ENCODE measurements at regions not wholly inside any gene's neighbourhood (a gene's known extent, or its start where the extent isn't known, plus 50 kb on each side); places are given as distances from the start of the nearest gene placed in this dataset.

DNA sequence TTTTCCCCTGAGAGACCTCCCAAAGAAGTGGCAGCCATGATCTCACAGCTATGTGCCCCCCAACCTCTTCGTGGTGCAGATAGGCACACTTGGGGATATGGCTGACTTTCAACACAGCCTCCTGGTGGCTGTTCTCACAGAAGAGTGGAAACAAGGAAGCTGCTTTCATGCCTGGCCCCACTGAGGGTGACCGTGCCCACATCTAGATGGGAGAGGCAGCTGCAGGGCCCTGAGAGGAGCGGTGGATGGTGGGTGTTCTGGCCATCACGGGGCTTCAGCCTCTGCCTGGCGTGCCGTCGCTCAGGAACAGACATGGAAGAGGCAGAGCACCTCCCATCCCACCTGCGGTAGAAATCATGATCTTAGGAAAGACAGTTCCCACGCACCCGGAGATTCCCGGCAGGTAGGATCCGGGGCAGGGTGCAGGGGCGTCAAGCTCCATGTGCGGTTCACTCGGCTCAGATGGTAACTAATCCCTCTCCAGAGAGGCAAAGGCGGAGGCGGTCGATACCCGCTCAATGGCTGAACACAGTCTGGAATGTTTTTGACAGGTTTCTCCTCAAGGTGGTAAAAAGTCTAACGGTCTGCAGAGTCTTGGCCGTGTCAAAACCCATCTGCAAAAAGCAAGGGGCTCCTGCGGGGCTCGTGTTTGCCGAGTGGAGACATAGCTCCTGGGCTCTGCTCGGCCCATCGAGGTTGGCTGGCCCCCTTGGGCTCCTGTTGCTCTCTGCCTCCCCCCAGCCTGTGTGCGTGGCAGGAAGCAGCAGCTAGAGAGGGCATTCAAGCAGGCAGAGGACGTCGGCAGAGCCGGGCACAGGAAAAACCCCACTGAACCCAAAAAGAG lies 225.2 kb upstream of the RTL1 start:
- Mint-ChIP-seq H3K9me3 (no peaks in the 10 kb centered on the region), H3K27me3 (peaks cover 31% of the 10 kb centered on the region), H3K4me3 (no peak overlapping the region), H3K27ac (no peak overlapping the region), H3K36me3 (ENCODE audit: low read depth) (no peaks in the 10 kb centered on the region), H3K4me1 (ENCODE audit: low read depth) (no peaks in the 10 kb centered on the region)
- DNase-seq: no peak

DNA sequence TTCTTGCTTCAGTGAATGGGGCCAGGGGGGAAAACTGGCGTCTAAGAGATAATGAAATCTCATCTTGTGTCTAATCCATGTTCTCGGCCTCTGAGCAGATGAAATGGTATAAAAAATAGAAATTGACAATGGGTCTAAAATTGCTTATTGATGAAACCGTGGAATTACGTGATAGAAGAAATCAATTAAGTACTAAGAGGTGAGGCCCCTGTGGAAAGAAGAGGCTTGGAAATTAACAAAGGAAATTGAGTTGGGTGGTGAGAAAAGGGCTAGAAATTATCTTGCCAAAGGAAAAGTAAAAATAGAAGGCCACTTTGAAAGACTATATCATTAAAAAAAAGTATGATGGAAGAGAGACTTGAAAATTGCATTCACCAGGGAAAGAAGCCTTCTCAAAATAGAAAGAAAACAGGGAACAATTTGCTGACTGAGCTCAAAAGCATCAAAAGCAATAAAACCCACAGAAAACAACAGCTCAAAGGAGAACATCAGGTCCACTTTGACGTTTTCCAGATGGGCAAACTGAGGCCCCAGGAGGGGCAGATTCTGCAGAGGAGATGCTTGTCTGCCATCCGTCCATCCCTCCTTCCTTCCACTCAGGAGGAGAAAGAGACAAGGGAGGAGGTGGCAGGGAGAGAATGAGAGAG lies 226.1 kb upstream of the RTL1 start:
- H3K27me3 Mint-ChIP-seq: peaks cover 41% of the 10 kb centered on the region
- H3K9me3 Mint-ChIP-seq: no peaks in the 10 kb centered on the region
- H3K4me1 Mint-ChIP-seq (ENCODE audit: low read depth): no peaks in the 10 kb centered on the region

DNA sequence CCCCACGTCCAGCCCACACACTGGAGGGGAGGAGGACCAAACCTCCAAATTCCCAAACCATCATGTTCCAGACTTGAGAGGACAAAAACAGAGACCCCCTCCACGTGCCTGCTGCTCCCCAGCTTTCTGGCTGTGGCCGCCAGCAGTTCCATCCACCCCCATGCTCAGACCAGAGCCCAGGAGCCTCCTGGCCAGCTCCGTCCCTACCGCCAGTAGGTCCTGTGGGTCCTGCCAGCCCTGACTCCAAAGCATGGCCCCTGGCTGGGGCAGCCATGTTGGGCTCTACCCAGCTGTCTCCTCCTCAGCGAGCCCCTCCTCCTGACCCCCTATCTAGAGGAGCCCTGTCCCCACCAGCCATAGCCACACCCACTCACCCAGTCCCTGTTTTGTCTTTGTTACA lies 227.3 kb upstream of the RTL1 start:
- Mint-ChIP-seq H3K36me3 (ENCODE audit: low read depth) (no peaks in the 10 kb centered on the region), H3K4me1 (ENCODE audit: low read depth) (no peaks in the 10 kb centered on the region), H3K27me3 (peaks cover 48% of the 10 kb centered on the region), H3K27ac (no peak overlapping the region), H3K4me3 (no peak overlapping the region), H3K9me3 (no peaks in the 10 kb centered on the region)
- DNase-seq: no peak

More for the DNA sequence above, 226.1 kb upstream of the RTL1 start:
- DNase-seq: no peak
- Mint-ChIP-seq H3K36me3 (ENCODE audit: low read depth) (no peaks in the 10 kb centered on the region), H3K27ac (no peak overlapping the region), H3K4me3 (no peak overlapping the region)

DNA sequence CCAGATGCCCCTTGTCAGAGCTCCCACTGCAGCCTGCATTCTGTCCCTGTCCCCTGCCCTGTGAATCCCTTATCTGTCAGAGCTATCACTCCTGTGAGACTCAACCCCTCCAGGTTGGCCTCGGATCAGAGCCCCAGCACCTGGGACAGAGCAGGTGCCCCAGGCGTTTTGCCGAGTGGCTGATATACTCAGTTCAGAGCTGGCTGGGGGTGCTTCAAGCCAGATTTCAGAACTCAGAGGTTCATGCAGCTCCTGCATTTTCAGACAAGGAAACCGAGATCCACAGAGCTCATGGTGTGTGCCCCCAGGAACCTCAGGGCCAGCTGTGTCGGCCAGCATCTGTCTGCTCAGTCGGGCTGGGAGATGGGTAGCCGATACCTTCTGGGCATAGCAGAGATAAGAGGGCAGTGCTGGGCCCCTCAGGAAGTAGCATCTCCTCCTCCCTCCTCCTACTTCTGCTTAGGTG lies 228.0 kb upstream of the RTL1 start:
- no peaks in the 10 kb centered on the region for H3K9me3 Mint-ChIP-seq
- H3K27me3 Mint-ChIP-seq: peaks cover 48% of the 10 kb centered on the region
- no peak for DNase-seq
- H3K36me3 Mint-ChIP-seq (ENCODE audit: low read depth): no peaks in the 10 kb centered on the region
- H3K4me3 Mint-ChIP-seq: no peak overlapping the region
- H3K27ac Mint-ChIP-seq: no peak overlapping the region
- H3K4me1 Mint-ChIP-seq (ENCODE audit: low read depth): no peaks in the 10 kb centered on the region

DNA sequence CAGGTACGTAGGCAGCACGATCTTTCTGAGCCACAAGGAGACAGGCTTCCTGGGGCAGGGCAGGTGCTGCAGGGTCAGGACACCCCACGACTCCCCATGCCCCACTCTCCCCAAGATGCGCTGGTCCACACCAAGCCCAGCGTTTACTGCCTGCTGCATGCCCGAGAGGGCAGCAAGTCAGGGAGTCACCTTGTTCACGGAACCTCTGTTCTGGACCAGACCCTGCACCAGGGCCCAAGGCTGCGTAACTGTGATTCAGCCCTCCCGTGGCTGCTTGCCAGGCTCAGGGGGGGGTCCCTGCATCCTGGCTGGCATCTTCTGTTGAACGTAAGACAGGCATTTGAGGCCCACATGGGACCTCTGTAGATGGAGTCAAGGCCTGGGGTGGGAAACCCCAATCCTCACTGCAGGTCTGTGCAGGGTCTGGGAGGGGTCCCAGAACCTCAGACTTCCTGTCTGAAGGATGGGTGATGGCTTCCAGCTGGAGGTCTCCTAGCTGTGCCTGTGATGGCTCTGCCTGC lies 228.6 kb upstream of the RTL1 start:
- DNase-seq: no peak
- no peak overlapping the region for H3K4me3 Mint-ChIP-seq
- no peak overlapping the region for H3K27ac Mint-ChIP-seq
- H3K4me1 Mint-ChIP-seq (ENCODE audit: low read depth): no peaks in the 10 kb centered on the region
- H3K9me3 Mint-ChIP-seq: no peaks in the 10 kb centered on the region
- peaks cover 48% of the 10 kb centered on the region for H3K27me3 Mint-ChIP-seq
- H3K36me3 Mint-ChIP-seq (ENCODE audit: low read depth): no peaks in the 10 kb centered on the region

DNA sequence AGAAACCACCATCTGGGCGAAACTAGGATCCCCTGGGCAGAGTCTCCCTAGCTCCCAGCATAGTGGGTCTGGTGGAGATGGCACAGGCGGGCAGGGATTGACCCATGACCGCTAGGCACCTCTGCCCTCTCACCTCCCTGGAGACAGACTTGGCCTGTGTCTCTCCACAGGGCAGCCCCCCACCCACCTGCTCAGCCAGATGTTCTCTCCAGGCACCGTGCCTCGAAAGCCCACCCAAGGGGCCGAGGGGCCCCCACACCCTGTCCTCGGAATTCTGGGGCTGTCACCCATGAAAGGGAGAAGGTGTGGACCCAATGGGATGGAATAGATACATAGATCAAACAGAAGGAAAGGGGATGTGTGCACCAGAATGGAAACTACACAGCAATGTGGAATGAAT lies 229.1 kb upstream of the RTL1 start:
- no peaks in the 10 kb centered on the region for H3K36me3 Mint-ChIP-seq (ENCODE audit: low read depth)
- H3K4me3 Mint-ChIP-seq: no peak overlapping the region
- no peak for DNase-seq
- no peaks in the 10 kb centered on the region for H3K9me3 Mint-ChIP-seq
- peaks cover 49% of the 10 kb centered on the region for H3K27me3 Mint-ChIP-seq
- H3K27ac Mint-ChIP-seq: no peak overlapping the region
- H3K4me1 Mint-ChIP-seq (ENCODE audit: low read depth): no peaks in the 10 kb centered on the region

DNA sequence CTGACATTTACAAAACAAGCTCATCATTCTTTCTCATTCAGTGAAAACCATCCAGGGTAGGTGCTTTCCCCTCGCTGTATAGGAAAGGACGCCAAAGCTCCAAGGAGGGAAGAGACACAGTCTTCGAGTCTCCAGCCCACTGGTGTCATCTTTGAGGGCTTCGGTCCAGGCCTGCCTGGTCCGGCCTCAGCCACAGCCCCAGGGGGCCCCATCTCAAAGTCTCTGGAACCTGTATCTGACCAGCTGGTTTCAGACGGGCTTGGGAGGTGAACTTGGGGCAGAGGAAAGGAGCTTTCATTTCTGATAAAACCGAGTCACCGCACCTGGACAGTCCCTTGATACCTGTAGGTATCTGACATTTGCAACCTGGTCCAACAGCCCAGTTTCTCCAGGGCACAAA lies 229.5 kb upstream of the RTL1 start:
- Mint-ChIP-seq H3K27me3 (peaks cover 47% of the 10 kb centered on the region), H3K4me1 (ENCODE audit: low read depth) (no peaks in the 10 kb centered on the region), H3K36me3 (ENCODE audit: low read depth) (no peaks in the 10 kb centered on the region), H3K27ac (no peak overlapping the region), H3K4me3 (no peak overlapping the region), H3K9me3 (no peaks in the 10 kb centered on the region)
- DNase-seq: no peak

DNA sequence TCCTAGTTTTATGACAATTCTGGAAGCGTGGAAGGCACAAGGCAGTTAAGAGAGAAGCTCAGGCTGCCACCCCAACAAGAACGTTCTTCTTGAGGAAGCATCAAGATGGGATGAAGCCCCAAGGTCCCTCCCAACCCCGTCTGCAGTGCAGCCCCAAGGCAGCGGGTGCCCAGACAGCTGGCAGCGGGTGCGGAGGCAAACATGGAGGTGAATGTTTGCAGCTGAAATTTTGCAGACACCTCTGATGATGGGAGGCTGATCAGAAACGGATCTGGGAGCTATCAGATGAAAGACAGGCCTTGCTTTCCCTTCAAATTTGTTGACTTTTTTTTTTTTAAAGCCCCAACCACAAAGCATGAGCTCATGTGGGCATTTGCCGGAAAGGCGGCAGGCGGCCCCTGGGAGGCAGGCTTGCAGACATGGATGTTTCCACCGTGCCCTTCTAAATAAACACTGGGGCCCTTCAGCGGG lies 230.7 kb upstream of the RTL1 start:
- Mint-ChIP-seq H3K27me3 (peaks cover 44% of the 10 kb centered on the region), H3K4me1 (ENCODE audit: low read depth) (no peaks in the 10 kb centered on the region), H3K4me3 (no peak overlapping the region), H3K27ac (no peak overlapping the region), H3K9me3 (no peaks in the 10 kb centered on the region), H3K36me3 (ENCODE audit: low read depth) (no peaks in the 10 kb centered on the region)
- no peak for DNase-seq

DNA sequence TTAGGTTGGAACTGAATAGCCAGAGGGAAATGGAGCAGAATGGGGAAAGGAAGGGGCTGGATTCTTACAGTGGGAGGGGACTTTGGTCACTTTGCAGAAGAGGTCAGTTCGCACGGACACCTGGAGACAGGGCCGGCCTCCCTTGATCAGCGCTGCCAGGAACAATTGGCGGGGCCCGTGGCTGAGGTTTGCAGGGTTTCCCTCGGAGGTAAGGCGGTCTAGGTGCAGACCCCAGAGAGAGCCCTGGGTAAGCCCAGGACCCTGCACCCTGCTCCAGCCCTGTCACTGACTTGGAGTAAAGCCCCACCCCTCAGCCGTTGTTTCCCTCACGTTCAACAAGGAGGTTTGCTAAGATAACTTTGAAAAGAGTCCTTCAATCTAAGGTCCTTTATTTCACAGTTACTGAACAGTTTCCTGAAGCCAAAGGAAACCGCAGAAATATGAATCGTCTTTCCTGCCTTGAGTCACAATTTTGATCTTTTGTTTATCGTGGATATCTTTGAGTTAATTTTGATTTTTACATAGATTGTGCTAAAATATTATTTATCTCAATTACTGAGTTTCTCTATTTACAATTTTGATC lies 231.4 kb upstream of the RTL1 start:
- no peak for DNase-seq
- Mint-ChIP-seq H3K36me3 (ENCODE audit: low read depth) (no peaks in the 10 kb centered on the region), H3K4me3 (no peak overlapping the region), H3K27ac (no peak overlapping the region), H3K9me3 (no peaks in the 10 kb centered on the region), H3K27me3 (peaks cover 38% of the 10 kb centered on the region), H3K4me1 (ENCODE audit: low read depth) (no peaks in the 10 kb centered on the region)

DNA sequence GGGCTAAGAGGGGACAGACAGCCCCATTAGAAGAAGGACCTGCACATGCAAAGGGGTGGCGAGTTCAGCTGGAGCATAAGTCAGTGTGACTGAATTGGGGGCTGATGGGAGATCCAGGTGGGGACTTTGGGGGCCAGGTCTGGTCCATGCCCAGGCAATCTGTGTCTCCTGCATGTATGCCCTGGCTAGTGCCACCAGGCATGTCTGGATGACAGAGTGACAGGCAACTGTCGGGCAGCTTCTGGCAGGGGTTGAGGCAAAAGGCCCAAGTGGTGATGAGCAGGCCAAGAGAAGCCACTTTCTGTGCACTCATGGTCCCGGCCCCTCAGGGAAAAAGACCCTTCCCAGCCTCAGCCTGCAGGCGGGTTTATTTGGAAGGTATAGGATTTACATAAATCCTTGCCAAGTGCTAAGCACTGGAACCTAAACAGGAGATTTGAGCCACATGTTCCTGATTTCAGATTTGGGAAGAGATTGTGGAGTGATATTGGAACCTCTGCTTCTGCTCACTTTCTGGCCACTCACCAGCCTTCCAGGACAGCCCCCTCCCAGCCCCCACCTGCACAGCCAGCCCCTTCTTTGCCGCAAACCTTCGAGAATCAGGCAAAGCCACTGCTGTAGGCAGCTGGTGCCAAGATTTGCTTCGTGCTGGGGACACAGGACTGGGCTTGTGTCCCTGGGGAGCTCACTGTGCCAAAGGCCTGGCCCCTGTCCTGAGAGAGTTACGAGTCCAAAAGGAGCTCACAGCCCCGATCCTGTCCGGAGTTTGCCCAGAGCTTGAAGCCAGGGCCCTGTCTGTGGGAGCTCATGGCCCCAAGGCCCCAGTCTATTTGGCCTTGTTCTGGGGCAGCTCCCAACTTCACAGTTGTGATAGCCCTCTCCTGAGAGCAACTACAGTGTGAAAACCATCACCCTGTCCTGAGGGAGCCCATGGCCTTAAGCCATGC lies 232.5 kb upstream of the RTL1 start:
- DNase-seq: no peak
- Mint-ChIP-seq H3K27ac (no peak overlapping the region), H3K27me3 (peaks cover 30% of the 10 kb centered on the region), H3K36me3 (ENCODE audit: low read depth) (no peaks in the 10 kb centered on the region), H3K9me3 (peaks cover 7% of the 10 kb centered on the region), H3K4me3 (no peak overlapping the region), H3K4me1 (ENCODE audit: low read depth) (no peaks in the 10 kb centered on the region)

DNA sequence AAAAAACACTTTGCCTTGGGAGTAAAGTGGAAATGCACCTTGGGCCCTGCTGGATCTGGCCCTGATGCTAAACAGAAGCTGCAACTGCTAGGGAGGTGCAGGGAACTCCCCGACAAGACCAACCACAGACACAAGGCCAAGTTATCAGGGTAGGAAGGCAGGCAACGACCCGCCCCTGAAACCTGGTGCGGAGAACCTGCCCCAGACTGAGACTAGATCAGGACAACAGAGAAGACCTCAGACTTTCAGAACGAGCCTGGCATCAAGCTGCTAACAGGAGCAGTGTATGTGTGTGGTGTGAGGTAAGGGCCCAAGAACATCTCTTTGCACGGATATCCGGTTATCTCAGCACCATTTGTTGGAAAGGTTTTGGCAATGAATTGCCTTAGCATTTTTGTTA lies 233.7 kb upstream of the RTL1 start:
- H3K9me3 Mint-ChIP-seq: peaks cover 17% of the 10 kb centered on the region
- no peak for DNase-seq
- no peak overlapping the region for H3K27ac Mint-ChIP-seq
- H3K27me3 Mint-ChIP-seq: peaks cover 25% of the 10 kb centered on the region
- H3K4me3 Mint-ChIP-seq: no peak overlapping the region
- no peaks in the 10 kb centered on the region for H3K4me1 Mint-ChIP-seq (ENCODE audit: low read depth)
- H3K36me3 Mint-ChIP-seq (ENCODE audit: low read depth): no peaks in the 10 kb centered on the region

DNA sequence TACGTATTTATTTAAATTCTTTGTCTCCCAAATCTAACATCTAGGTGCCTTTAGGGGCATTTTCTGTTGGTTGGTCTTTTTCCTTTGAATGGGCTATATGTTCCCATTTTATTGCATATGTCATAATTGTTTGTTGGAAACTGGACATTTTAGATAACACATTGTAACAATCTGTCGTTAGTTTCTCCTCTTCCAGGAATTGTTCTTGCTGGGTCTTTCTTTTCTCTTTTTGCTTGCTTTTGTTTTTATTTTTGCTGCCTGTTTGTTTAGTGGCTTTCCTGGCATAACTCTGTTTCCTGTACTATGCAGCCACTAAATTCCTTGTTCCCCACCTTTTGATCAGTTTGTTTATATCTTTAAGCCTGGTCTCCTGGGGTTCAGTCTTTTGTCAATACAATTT lies 244.3 kb upstream of the RTL1 start:
- Mint-ChIP-seq H3K27ac (no peak overlapping the region), H3K4me1 (ENCODE audit: low read depth) (no peaks in the 10 kb centered on the region), H3K36me3 (ENCODE audit: low read depth) (no peaks in the 10 kb centered on the region), H3K27me3 (peaks cover 29% of the 10 kb centered on the region), H3K9me3 (peaks cover 21% of the 10 kb centered on the region), H3K4me3 (no peak overlapping the region)
- DNase-seq: no peak

DNA sequence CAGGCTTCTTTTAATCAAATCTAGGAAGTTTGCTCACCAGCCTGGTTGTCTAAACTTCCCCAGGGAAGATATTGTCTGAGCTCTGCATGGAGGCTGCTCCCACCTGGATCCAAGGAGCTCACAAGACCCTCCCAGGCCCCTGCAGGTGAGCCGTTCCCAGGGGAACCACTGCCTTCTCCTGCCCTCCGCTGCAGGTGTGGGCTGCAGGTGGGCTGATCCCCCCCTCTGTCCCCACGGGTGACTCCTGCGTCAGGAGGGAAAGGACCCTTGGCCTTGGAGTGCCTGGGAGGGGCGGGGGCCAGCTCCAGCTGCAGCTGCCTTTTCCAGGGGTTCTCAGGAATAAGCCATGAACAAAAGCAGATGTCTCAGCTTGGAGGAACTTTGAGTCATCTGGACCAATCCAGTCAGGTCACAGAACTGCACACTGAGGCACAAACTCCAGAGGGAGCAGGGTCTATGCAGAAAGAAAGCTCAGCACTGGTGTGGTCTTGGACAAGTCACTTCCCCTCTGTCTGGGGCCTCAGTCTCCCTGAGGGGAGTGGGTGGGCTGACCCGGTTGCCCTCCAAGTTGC lies 246.6 kb upstream of the RTL1 start:
- H3K36me3 Mint-ChIP-seq (ENCODE audit: low read depth): no peaks in the 10 kb centered on the region

More for the DNA sequence above, 246.6 kb upstream of the RTL1 start:
- H3K27me3 Mint-ChIP-seq: peaks cover 21% of the 10 kb centered on the region
- DNase-seq: no peak
- H3K9me3 Mint-ChIP-seq: peaks cover 15% of the 10 kb centered on the region
- H3K4me3 Mint-ChIP-seq: no peak overlapping the region
- no peak overlapping the region for H3K27ac Mint-ChIP-seq
- peaks cover 2% of the 10 kb centered on the region for H3K4me1 Mint-ChIP-seq (ENCODE audit: low read depth)
